Natural killer cell (primary cell): ENCODE measurements at regions not wholly inside any gene's neighbourhood (a gene's known extent, or its start where the extent isn't known, plus 50 kb on each side); places are given as distances from the start of the nearest gene placed in this dataset.

ENCODE experiments used
- ATAC-seq, 3 donors: fragments of 150-1000 bp in 2 of 3; fragments of 200-7000 bp in 1 of 3; cut with Tn5 transposase; 1 replicate in 1 of 3; 2 replicates in 2 of 3; pipeline ENCODE4 v1.10.0; 2021; ENCODE audit warnings: mild to moderate bottlenecking in 2 of 3, moderate library complexity in 2 of 3
- DNase-seq, 2 donors: peaks; one replicate each; pipeline versions ENCODE4 v3.0.0 to v3.0.0-alpha.2; 2013 to 2021; ENCODE audit warnings: mixed read lengths in 1 of 2
- H3K27ac ChIP-seq: one replicate; pipeline ENCODE4 v1.5.1; 2013; ENCODE audit warnings: mild to moderate bottlenecking, low read length
- H3K27me3 ChIP-seq: one replicate; pipeline ENCODE4 v1.6.1; 2013; ENCODE audit warnings: low read length; ENCODE audit not compliant: control insufficient read depth, insufficient read depth
- H3K36me3 ChIP-seq: one replicate; pipeline ENCODE4 v1.6.1; 2013; ENCODE audit warnings: low read length; ENCODE audit not compliant: control insufficient read depth, insufficient read depth
- H3K4me1 ChIP-seq: one replicate; pipeline ENCODE4 v1.6.1; 2013; ENCODE audit warnings: low read length; ENCODE audit not compliant: control insufficient read depth, insufficient read depth
- H3K4me3 ChIP-seq: one replicate; pipeline ENCODE4 v1.5.1; 2013; ENCODE audit warnings: low read length
- H3K9me3 ChIP-seq: one replicate; pipeline ENCODE4 v1.6.1; 2013; ENCODE audit warnings: low read length; ENCODE audit not compliant: control insufficient read depth, insufficient read depth
- H3K27ac Mint-ChIP-seq, 2 donors: one replicate each; pipeline ENCODE4 v1.8.0; 2022; ENCODE audit warnings: mild to moderate bottlenecking in 2 of 2, mixed read lengths in 2 of 2, moderate library complexity in 1 of 2
- H3K27me3 Mint-ChIP-seq, 2 donors: one replicate each; pipeline ENCODE4 v1.8.0; 2022; ENCODE audit warnings: low read depth in 2 of 2, mixed read lengths in 2 of 2
- H3K36me3 Mint-ChIP-seq: one replicate; pipeline ENCODE4 v1.8.0; 2022; ENCODE audit warnings: mixed read lengths
- H3K4me1 Mint-ChIP-seq, 2 donors: one replicate each; pipeline ENCODE4 v1.8.0; 2022; ENCODE audit warnings: mixed read lengths in 2 of 2
- H3K4me3 Mint-ChIP-seq: one replicate; pipeline ENCODE4 v1.8.0; 2022; ENCODE audit warnings: mild to moderate bottlenecking, moderate library complexity, mixed read lengths
- H3K9me3 Mint-ChIP-seq, 2 donors: one replicate each; pipeline ENCODE4 v1.8.0; 2022; ENCODE audit warnings: mixed read lengths in 2 of 2
- CTCF ChIP-seq: fragments of 200-600 bp; IDR thresholded peaks from one replicate; pipeline ENCODE4 v1.8.0; 2022; ENCODE audit warnings: antibody characterized with exemption
- WGBS: methylation state at CpG from one replicate; pipeline ENCODE4 v1.1.7; 2013; ENCODE audit warnings: missing lambda C conversion rate; ENCODE audit not compliant: insufficient coverage; 5-methylcytosine and 5-hydroxymethylcytosine counted together
- intact Hi-C: fragments of 100-400 bp; cut with micrococcal nuclease; formaldehyde crosslinking; loops from one replicate; pipeline ENCODE4 v1.14.2; 2022

DNA sequence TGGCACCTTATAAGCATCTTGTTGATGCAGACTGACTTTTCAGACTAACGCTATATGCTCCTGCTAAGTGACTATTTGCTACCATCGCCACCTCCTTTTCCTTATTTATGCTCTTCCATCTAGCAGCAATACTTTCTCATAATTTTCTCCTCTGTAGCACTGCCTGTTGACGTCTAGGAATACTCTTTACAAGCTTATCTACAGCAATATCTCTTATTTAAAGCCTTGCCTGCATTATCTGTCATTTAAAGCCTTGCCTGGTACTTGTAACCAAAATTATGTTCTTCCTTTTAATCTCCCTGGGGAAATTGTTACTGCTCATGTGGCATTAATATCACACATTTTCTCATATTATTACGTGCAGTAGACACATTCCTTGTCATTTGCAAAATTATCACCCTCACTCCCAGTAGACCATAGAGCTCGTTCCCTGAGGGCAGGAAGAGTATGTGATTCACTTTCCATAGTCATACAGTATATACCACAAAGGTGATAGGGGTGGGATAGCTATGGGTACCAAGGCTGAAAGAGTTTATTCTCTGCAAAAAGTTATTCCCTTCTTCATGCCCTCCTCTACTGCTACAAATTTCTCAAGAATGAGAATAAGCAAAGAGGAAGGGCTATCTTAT is 359.7 kb upstream of the PCDH15 start:
- H3K27me3 ChIP-seq = no peaks in the 10 kb centered on the region
- no peaks in the 10 kb centered on the region for H3K36me3 Mint-ChIP-seq
- H3K27ac ChIP-seq = no peak overlapping the region
- 77% methylated on average over 3 of the region's 5 CpGs for WGBS
- no peak overlapping the region for H3K4me3 ChIP-seq
- no peaks in the 10 kb centered on the region for H3K36me3 ChIP-seq
- H3K4me3 Mint-ChIP-seq = no peak overlapping the region
- TF ChIP-seq CTCF = no peak
- ATAC-seq (no peak), DNase-seq (no peak)
- H3K4me1 ChIP-seq = no peaks in the 10 kb centered on the region
- no peaks in the 10 kb centered on the region for H3K4me1 Mint-ChIP-seq
- H3K27me3 Mint-ChIP-seq = no peaks in the 10 kb centered on the region
- H3K9me3 ChIP-seq = no peaks in the 10 kb centered on the region
- H3K9me3 Mint-ChIP-seq = peaks cover 3 to 9% of the 10 kb centered on the region in 2 donors
- no peak overlapping the region for H3K27ac Mint-ChIP-seq
- intact Hi-C loops = no loop called here

DNA sequence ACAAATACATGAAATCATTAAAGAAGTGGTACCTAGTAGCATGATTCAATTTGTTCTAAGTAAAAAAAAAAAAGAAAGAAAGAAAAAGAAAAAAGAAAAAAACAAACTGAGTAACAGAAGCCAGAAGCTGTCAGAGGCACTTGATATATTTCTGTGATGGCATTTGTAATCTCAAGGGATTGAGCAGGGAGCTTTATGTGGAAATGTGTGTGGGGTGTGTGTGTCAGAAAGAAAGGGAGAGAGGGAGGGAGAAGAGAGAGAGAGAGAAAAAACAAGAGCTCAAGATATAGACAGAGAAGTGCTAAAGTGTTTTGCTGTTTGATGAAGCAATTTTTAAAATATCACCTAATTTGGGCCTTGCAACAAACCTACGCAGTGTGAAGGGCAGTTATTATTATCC is 357.6 kb upstream of the PCDH15 start:
- H3K4me3 Mint-ChIP-seq = no peak overlapping the region
- ATAC-seq (no peak), DNase-seq (no peak)
- Histone ChIP-seq H3K27me3 (no peaks in the 10 kb centered on the region), H3K27ac (no peak overlapping the region), H3K4me3 (no peak overlapping the region), H3K4me1 (no peaks in the 10 kb centered on the region), H3K9me3 (no peaks in the 10 kb centered on the region), H3K36me3 (no peaks in the 10 kb centered on the region)
- no peaks in the 10 kb centered on the region for H3K4me1 Mint-ChIP-seq
- no peak for TF ChIP-seq CTCF
- H3K27ac Mint-ChIP-seq = no peak overlapping the region
- WGBS = 0% methylated on average over 1 of the region's 1 CpG
- no peaks in the 10 kb centered on the region for H3K27me3 Mint-ChIP-seq
- no peaks in the 10 kb centered on the region for H3K36me3 Mint-ChIP-seq
- H3K9me3 Mint-ChIP-seq = peaks cover 8 to 12% of the 10 kb centered on the region in 2 donors
- intact Hi-C loops = no loop called here

- no peak overlapping the region for H3K4me3 Mint-ChIP-seq
- WGBS = 58% methylated on average over 3 of the region's 5 CpGs
- Histone ChIP-seq H3K4me3 (no peak overlapping the region), H3K9me3 (no peaks in the 10 kb centered on the region), H3K27ac (no peak overlapping the region), H3K36me3 (no peaks in the 10 kb centered on the region), H3K4me1 (no peaks in the 10 kb centered on the region), H3K27me3 (no peaks in the 10 kb centered on the region)
- peaks cover 2% of the 10 kb centered on the region for H3K36me3 Mint-ChIP-seq
- H3K9me3 Mint-ChIP-seq = peaks cover 3 to 8% of the 10 kb centered on the region in 2 donors
- ATAC-seq = no peak
- H3K27me3 Mint-ChIP-seq = no peaks in the 10 kb centered on the region
- no peak overlapping the region for H3K27ac Mint-ChIP-seq
- intact Hi-C loops = no loop called here
- DNase-seq = no peak
- TF ChIP-seq CTCF = no peak
- no peaks in the 10 kb centered on the region for H3K4me1 Mint-ChIP-seq
These were observed 345.0 kb upstream of the PCDH15 start for GRCh38 chr10:55146032-55146431.

DNA sequence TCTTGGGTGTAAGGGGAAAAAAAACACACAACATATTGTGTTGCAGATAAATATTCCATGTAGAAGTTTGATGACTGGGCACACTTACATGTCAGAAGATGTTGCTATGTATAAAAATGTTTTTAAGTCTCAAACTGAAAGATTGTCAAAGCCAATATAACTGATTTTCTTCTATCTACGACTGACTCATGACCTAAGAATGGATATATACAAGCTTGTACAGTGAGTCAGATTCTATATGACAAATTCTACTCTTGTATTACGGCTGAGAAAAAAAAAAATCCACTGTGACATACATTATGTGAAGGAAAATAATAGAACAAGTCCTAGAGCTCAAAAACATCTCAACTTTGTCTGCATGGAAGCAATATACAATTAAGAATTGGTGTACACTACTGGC is 343.0 kb upstream of the PCDH15 start:
- intact Hi-C loops = no loop called here

More for the DNA sequence above, 343.0 kb upstream of the PCDH15 start:
- Histone ChIP-seq H3K27ac (no peak overlapping the region), H3K4me3 (no peak overlapping the region), H3K27me3 (no peaks in the 10 kb centered on the region), H3K4me1 (no peaks in the 10 kb centered on the region), H3K9me3 (no peaks in the 10 kb centered on the region), H3K36me3 (no peaks in the 10 kb centered on the region)
- H3K9me3 Mint-ChIP-seq = peaks cover 4 to 8% of the 10 kb centered on the region in 2 donors
- H3K36me3 Mint-ChIP-seq = peaks cover 7% of the 10 kb centered on the region
- H3K27ac Mint-ChIP-seq = no peak overlapping the region
- no peak overlapping the region for H3K4me3 Mint-ChIP-seq
- WGBS = no CpG with 5 or more reads among the region's 2 CpGs
- no peaks in the 10 kb centered on the region for H3K27me3 Mint-ChIP-seq
- DNase-seq (no peak), ATAC-seq (no peak)
- no peaks in the 10 kb centered on the region for H3K4me1 Mint-ChIP-seq
- no peak for TF ChIP-seq CTCF
